Stomach (tissue), 8 donors: ENCODE measurements at regions not wholly inside any gene's neighbourhood (a gene's known extent, or its start where the extent isn't known, plus 50 kb on each side); places are given as distances from the start of the nearest gene placed in this dataset.
"Not testable (repeated sequence)": the region's sequence is repeated elsewhere in the genome, so short reads cannot be mapped to it uniquely, and the experiment has no call there.

Experiments used
- DNase-seq, 2 donors: peaks; one replicate each; pipeline versions ENCODE4 v3.0.0 to v3.0.0-alpha.2; 2013 to 2019
- H3K27ac ChIP-seq, 5 donors: fragments of 200-600 bp in 4 of 5; sonication (generic) in 4 of 5; one replicate each; pipeline ENCODE4 v1.5.1; 2013 to 2019; ENCODE audit warnings: mild to moderate bottlenecking in 1 of 5, moderate library complexity in 1 of 5
- H3K27me3 ChIP-seq, 3 donors: fragments of 200-600 bp; sonication (generic); one replicate each; pipeline ENCODE4 v1.5.1; 2017 to 2019; ENCODE audit warnings: mixed run types in 1 of 3
- H3K36me3 ChIP-seq, 4 donors: fragments of 200-600 bp; sonication (generic); 1 replicate in 3 of 4; 2 replicates in 1 of 4; pipeline ENCODE4 v1.5.1; 2016 to 2019
- H3K4me1 ChIP-seq, 4 donors: fragments of 200-600 bp; sonication (generic); one replicate each; pipeline ENCODE4 v1.5.1; 2016 to 2019
- H3K4me3 ChIP-seq, 4 donors: fragments of 200-600 bp; sonication (generic) in 3 of 4; one replicate each; pipeline ENCODE4 v1.5.1; 2016 to 2019; ENCODE audit warnings: mild to moderate bottlenecking in 1 of 4
- H3K9me3 ChIP-seq, 4 donors: fragments of 200-600 bp; sonication (generic); one replicate each; pipeline ENCODE4 v1.5.1; 2016 to 2019
- EP300 ChIP-seq: sonication (generic); formaldehyde crosslinking; IDR thresholded peaks from one replicate; pipeline ENCODE4 v1.6.1; 2017; ENCODE audit warnings: antibody characterized with exemption
- POLR2A ChIP-seq, 4 donors: fragments of 450-650 bp; IDR thresholded peaks; one replicate each; pipeline ENCODE4 v1.6.1; 2016; ENCODE audit warnings: antibody characterized with exemption in 4 of 4, control low read depth in 2 of 4, mild to moderate bottlenecking in 1 of 4, moderate library complexity in 1 of 4
- POLR2AphosphoS5 ChIP-seq, 3 donors: sonication (generic); formaldehyde crosslinking; IDR thresholded peaks; one replicate each; pipeline ENCODE4 v1.6.1; 2016; ENCODE audit warnings: antibody characterized with exemption in 3 of 3
- WGBS, 5 donors: extraction: QIAGEN DNeasy Blood & Tissue Kit in 3 of 5; methylation state at CpG; one replicate each; pipeline versions ENCODE4 v1.1.5 to v1.1.7; 2013 to 2018; 5-methylcytosine and 5-hydroxymethylcytosine counted together
- intact Hi-C: fragments of 100-400 bp; cut with DNase I; formaldehyde crosslinking; loops from one replicate; pipeline ENCODE4 v1.15.1; 2023; ENCODE audit warnings: low total_unique reads
- TF ChIP-seq, protein P1 (sequence below), 7 experiments: fragments of 450-650 bp in 4 of 7; fragments of 200-600 bp in 3 of 7; sonication (generic) in 3 of 7; IDR thresholded peaks; one replicate each; pipeline ENCODE4 v1.5.1; 2016 to 2019; ENCODE audit warnings: antibody characterized with exemption in 7 of 7, control low read depth in 2 of 7, mild to moderate bottlenecking in 1 of 7
- donor health status: healthy with polysubstance abuse.
- donor health status: Bipolar disorder and iron deficiency.
- donor health status: healthy.

DNA sequence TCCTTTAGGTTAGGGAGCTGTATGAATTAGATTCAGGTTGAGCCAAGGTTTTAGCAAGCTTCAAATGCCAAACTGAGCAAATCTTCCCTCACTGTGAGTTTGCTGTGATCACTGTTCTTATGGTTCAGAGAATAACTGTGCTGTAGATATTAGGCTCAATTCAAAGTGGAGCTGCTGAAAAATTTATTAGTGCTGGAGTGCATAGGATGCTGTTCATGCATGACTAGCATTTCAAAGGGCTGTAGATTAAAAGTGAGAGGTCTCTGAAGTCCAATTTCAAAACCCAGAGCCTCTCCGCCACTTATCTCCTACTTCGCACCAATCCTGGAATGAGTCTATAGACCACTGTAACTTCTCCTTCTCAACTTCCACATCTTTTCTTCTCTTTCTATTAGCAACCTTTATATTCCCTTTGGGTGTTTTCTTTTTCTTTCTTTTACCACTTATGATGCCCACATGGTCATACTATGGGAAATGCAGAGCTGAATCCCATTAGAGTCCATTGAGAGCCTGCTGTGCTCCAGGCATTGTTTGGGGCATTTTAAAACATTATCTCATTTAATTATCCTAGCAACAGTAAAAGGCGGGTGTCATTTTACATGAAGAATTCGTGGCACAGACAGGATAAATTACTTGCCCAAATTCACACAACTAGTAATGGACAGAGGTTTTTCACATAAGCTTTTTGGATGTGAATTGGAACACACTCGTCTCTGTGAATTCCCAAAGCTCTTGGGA is 77.5 kb upstream of the EEA1 start:
- H3K27ac ChIP-seq, result no peak overlapping the region
- DNase-seq, result no peak
- intact Hi-C loops, result no loop called here
- TF ChIP-seq, protein P1, sequence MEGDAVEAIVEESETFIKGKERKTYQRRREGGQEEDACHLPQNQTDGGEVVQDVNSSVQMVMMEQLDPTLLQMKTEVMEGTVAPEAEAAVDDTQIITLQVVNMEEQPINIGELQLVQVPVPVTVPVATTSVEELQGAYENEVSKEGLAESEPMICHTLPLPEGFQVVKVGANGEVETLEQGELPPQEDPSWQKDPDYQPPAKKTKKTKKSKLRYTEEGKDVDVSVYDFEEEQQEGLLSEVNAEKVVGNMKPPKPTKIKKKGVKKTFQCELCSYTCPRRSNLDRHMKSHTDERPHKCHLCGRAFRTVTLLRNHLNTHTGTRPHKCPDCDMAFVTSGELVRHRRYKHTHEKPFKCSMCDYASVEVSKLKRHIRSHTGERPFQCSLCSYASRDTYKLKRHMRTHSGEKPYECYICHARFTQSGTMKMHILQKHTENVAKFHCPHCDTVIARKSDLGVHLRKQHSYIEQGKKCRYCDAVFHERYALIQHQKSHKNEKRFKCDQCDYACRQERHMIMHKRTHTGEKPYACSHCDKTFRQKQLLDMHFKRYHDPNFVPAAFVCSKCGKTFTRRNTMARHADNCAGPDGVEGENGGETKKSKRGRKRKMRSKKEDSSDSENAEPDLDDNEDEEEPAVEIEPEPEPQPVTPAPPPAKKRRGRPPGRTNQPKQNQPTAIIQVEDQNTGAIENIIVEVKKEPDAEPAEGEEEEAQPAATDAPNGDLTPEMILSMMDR (IDR thresholded peaks at IDR 0.05), result no peak
- TF ChIP-seq POLR2A (IDR thresholded peaks at IDR 0.05) (no peak), EP300 (no peak), POLR2AphosphoS5 (IDR thresholded peaks at IDR 0.05) (no peak)
- no peaks in the 10 kb centered on the region for H3K36me3 ChIP-seq
- H3K27me3 ChIP-seq, result no peaks in the 10 kb centered on the region
- H3K4me1 ChIP-seq, result peaks cover 0 to 20% (median 15%) of the 10 kb centered on the region in 4 donors
- H3K4me3 ChIP-seq, result no peak overlapping the region
- H3K9me3 ChIP-seq, result no peaks in the 10 kb centered on the region
- WGBS, 5 donors, result 89 to 94% (median 89%) methylated on average over 5 of the region's 5 CpGs

DNA sequence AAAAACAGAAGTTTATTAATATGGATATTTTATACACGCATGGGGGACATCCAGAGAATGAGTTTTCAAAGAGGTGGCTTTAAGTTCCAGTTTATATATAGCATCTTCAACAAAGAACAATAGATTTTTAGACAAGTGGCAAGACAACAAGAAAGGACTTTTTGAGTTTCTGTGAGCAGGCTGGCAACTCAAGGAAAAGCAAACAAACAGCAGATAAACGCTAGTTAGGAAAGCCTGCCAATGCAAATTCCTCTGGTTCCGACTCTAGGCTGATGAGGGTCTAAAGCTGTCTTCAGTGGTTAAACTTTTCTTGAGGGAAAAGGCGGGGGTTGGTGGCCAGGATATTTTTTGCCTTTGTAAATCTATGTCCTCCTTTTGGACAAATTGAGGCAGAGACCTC is 78.4 kb upstream of the EEA1 start:
- no peaks in the 10 kb centered on the region for H3K27me3 ChIP-seq
- intact Hi-C loops, result no loop called here
- H3K4me1 ChIP-seq, result peaks cover 0 to 17% (median 14%) of the 10 kb centered on the region in 4 donors
- no peak overlapping the region for H3K27ac ChIP-seq
- no peak for TF ChIP-seq POLR2AphosphoS5 (IDR thresholded peaks at IDR 0.05)
- TF ChIP-seq, protein P1 (IDR thresholded peaks at IDR 0.05), result no peak
- TF ChIP-seq EP300, result no peak
- no peak for TF ChIP-seq POLR2A (IDR thresholded peaks at IDR 0.05)
- no peak for DNase-seq
- WGBS, 5 donors, result 23 to 50% (median 26%) methylated on average over 4 of the region's 4 CpGs
- no peak overlapping the region for H3K4me3 ChIP-seq
- H3K9me3 ChIP-seq, result no peaks in the 10 kb centered on the region
- H3K36me3 ChIP-seq, result no peaks in the 10 kb centered on the region

DNA sequence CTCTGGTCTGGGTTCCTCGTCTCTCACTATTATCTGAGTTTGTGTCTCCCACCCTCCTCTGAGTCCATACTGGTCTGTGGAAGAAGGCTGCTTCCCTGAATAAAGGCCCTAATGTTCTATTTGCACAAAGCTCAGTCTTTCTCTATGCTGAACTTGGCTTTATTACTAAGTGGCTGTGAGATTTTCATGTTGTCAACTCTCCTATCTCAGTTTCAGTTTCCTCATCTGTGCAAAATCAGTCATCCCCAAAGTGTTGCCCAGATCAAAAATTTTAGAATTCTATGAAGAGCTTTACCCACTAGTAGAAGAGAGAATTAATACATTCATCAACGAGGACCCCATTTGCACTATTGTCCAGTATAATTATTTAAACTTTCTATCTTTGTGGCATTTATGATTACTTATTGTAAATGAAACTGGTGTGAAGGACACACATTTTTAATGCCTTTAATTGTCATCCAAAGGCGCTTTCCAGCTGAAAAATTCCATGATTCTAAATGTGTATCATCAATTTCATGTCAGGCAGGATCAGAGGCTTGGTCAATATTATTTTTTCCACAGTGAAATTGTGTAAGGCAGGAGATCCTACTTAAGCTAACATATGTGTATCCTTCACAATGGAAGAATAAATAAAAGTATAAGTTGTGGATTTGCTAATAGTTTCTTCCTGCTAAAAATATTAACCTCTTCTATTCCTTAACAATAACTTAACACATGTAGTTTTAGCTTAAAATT is 79.1 kb upstream of the EEA1 start:
- H3K4me3 ChIP-seq, result no peak overlapping the region
- no peak for DNase-seq
- TF ChIP-seq, protein P1 (IDR thresholded peaks at IDR 0.05), result no peak
- TF ChIP-seq POLR2A (IDR thresholded peaks at IDR 0.05) (no peak), EP300 (no peak), POLR2AphosphoS5 (IDR thresholded peaks at IDR 0.05) (no peak)
- WGBS, 5 donors, result 54 to 75% (median 65%) methylated on average over 3 of the region's 3 CpGs
- H3K4me1 ChIP-seq, result peaks cover 0 to 12% (median 11%) of the 10 kb centered on the region in 4 donors
- H3K9me3 ChIP-seq, result no peaks in the 10 kb centered on the region
- H3K36me3 ChIP-seq, result no peaks in the 10 kb centered on the region
- H3K27ac ChIP-seq, result no peak overlapping the region
- H3K27me3 ChIP-seq, result no peaks in the 10 kb centered on the region
- intact Hi-C loops, result no loop called here

DNA sequence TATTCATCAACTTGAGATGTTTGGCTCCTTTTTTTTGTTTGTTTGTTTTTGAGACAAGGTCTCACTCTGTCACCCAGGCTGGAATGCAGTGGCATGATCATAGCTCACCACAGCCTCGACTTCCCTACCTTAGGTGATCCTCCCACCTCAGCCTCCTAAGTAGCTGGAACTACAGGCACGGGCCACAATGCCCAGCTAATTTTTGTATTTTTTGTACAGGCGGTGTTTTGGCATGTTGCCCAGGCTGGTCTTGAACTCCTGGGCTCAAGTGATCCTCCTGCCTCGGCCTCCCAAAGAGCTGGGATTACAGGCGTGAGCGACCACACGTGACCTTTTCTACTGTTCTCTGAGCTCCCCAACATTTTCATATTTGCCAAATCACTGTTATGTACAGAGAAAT is 79.8 kb upstream of the EEA1 start:
- H3K36me3 ChIP-seq, H3K27me3 ChIP-seq, intact Hi-C loops, H3K4me3 ChIP-seq, H3K27ac ChIP-seq, DNase-seq, H3K9me3 ChIP-seq: not testable (repeated sequence)
- 70 to 78% (median 77%) methylated on average over 7 of the region's 7 CpGs for WGBS, 5 donors
- H3K4me1 ChIP-seq, result peaks cover 0 to 12% (median 9%) of the 10 kb centered on the region in 4 donors

DNA sequence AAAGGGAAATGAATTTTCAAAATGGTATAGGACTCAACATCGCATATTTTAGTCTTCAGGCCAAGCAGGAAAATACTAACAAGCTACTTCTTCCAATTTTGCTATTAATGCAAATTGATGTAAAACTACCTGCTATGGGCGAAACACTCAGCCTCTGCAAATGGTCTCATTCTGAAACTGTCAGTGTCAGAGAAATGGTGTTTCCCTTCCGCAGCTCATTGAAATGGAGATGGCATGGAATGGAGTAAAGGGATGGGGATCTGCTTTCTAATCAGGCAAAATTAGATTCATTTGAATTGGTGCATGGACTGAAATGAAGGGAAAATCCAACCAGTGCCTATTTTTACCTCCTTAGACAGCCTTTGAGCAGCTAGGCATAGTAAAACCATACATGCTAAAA is 80.4 kb upstream of the EEA1 start:
- no peak for DNase-seq
- Histone ChIP-seq H3K27ac (no peak overlapping the region), H3K4me1 (peaks cover 0 to 12% (median 9%) of the 10 kb centered on the region in 4 donors), H3K27me3 (no peaks in the 10 kb centered on the region), H3K9me3 (no peaks in the 10 kb centered on the region), H3K36me3 (no peaks in the 10 kb centered on the region), H3K4me3 (no peak overlapping the region)
- intact Hi-C loops, result no loop called here
- 94 to 97% (median 95%) methylated on average over 3 of the region's 3 CpGs for WGBS, 5 donors
- no peak for TF ChIP-seq POLR2A (IDR thresholded peaks at IDR 0.05)
- TF ChIP-seq, protein P1 (IDR thresholded peaks at IDR 0.05), result no peak
- no peak for TF ChIP-seq POLR2AphosphoS5 (IDR thresholded peaks at IDR 0.05)
- TF ChIP-seq EP300, result no peak
